Glutamatergic neuron (in vitro differentiated cells): ENCODE measurements at regions not wholly inside any gene's neighbourhood (a gene's known extent, or its start where the extent isn't known, plus 50 kb on each side); places are given as distances from the start of the nearest gene placed in this dataset.

ENCODE experiments used
- DNase-seq: peaks from one replicate; pipeline ENCODE4 v3.0.0; 2022
- H3K27ac Mint-ChIP-seq: one replicate; pipeline ENCODE4 v1.8.0; 2020; ENCODE audit warnings: mild to moderate bottlenecking, mixed read lengths, inconsistent platforms; ENCODE audit not compliant: unreplicated experiment
- H3K27me3 Mint-ChIP-seq: one replicate; pipeline ENCODE4 v1.8.0; 2020; ENCODE audit warnings: mild to moderate bottlenecking, moderate library complexity, mixed read lengths, inconsistent platforms; ENCODE audit not compliant: unreplicated experiment
- H3K36me3 Mint-ChIP-seq: one replicate; pipeline ENCODE4 v1.8.0; 2020; ENCODE audit warnings: mild to moderate bottlenecking, mixed read lengths, inconsistent platforms; ENCODE audit not compliant: unreplicated experiment
- H3K4me1 Mint-ChIP-seq: one replicate; pipeline ENCODE4 v1.8.0; 2020; ENCODE audit warnings: mild to moderate bottlenecking, low read depth, mixed read lengths, inconsistent platforms; ENCODE audit not compliant: unreplicated experiment
- H3K4me3 Mint-ChIP-seq: one replicate; pipeline ENCODE4 v1.8.0; 2020; ENCODE audit warnings: mild to moderate bottlenecking, mixed read lengths, inconsistent platforms; ENCODE audit not compliant: unreplicated experiment
- H3K9me3 Mint-ChIP-seq: one replicate; pipeline ENCODE4 v1.8.0; 2020; ENCODE audit warnings: mild to moderate bottlenecking, moderate library complexity, mixed read lengths, inconsistent platforms; ENCODE audit not compliant: unreplicated experiment
- TF ChIP-seq, protein P1 (sequence below): fragments of 200-600 bp; sonication (generic); IDR thresholded peaks from one replicate; pipeline ENCODE4 v1.5.0; 2021; ENCODE audit not compliant: partially characterized antibody, unreplicated experiment

- TF ChIP-seq, protein P1, sequence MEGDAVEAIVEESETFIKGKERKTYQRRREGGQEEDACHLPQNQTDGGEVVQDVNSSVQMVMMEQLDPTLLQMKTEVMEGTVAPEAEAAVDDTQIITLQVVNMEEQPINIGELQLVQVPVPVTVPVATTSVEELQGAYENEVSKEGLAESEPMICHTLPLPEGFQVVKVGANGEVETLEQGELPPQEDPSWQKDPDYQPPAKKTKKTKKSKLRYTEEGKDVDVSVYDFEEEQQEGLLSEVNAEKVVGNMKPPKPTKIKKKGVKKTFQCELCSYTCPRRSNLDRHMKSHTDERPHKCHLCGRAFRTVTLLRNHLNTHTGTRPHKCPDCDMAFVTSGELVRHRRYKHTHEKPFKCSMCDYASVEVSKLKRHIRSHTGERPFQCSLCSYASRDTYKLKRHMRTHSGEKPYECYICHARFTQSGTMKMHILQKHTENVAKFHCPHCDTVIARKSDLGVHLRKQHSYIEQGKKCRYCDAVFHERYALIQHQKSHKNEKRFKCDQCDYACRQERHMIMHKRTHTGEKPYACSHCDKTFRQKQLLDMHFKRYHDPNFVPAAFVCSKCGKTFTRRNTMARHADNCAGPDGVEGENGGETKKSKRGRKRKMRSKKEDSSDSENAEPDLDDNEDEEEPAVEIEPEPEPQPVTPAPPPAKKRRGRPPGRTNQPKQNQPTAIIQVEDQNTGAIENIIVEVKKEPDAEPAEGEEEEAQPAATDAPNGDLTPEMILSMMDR, result no peak
- H3K4me3 Mint-ChIP-seq, result no peak overlapping the region
- H3K27me3 Mint-ChIP-seq, result no peaks in the 10 kb centered on the region
- H3K36me3 Mint-ChIP-seq, result no peaks in the 10 kb centered on the region
- no peaks in the 10 kb centered on the region for H3K9me3 Mint-ChIP-seq
- H3K4me1 Mint-ChIP-seq, result peaks cover 5% of the 10 kb centered on the region
- no peak for DNase-seq
- H3K27ac Mint-ChIP-seq, result no peak overlapping the region
Observed at GRCh38 chr17:72519598-72519936, 398.7 kb downstream of the SOX9 start.

DNA sequence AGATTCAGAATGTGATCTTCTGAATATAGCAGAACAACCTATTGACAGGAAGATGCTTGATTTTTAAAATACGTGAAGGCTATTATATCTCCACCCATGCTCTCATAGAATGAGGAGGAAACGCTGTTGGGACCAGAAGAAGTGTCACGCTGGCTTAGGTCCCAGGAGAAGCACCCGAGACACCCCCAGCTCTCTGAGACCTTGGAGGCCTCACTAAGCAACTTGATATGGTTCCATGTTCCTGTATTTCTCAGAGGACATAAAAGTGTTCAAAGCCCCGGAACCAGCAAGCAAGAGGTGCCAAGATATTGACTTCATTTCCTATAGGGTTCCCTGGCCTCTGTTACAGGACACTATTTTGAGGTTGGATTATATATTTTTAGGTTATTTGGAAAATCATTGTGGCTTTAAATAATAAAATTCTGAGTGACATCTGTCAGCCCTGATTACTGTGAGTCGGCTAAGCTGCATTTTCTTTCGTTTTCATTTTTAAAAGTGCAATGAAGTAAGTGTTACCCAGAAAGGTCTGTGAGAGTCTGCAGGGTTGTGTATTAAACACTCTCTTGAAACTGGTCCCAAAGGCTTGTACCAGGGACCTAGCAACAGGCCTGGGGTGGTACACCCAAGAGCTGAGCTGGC is 400.0 kb downstream of the SOX9 start:
- no peaks in the 10 kb centered on the region for H3K27me3 Mint-ChIP-seq
- TF ChIP-seq, protein P1, result no peak
- no peaks in the 10 kb centered on the region for H3K36me3 Mint-ChIP-seq
- no peak overlapping the region for H3K27ac Mint-ChIP-seq
- H3K9me3 Mint-ChIP-seq, result no peaks in the 10 kb centered on the region
- no peak overlapping the region for H3K4me3 Mint-ChIP-seq
- DNase-seq, result no peak
- peaks cover 2% of the 10 kb centered on the region for H3K4me1 Mint-ChIP-seq

DNA sequence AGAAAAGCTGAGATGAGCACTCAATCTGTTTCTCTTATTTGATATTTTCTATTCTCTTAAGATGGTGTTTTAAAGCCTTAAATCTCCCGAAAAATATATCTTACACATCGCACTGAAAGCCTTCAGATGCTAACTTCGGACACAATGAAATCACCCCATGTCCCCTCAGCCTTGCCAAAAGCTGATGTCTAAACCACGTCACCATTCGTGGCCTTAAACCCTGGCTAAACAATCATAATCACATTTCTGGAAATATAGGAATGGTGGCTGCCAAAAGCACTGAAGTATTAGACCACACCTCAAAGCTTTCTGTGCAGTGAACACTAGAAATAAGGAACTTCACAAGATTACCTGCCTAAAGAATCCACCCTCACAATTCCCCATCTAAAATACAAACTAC is 402.7 kb downstream of the SOX9 start:
- Mint-ChIP-seq H3K9me3 (peaks cover under 1% of the 10 kb centered on the region), H3K4me1 (no peaks in the 10 kb centered on the region), H3K27me3 (peaks cover 1% of the 10 kb centered on the region), H3K4me3 (no peak overlapping the region), H3K27ac (no peak overlapping the region), H3K36me3 (no peaks in the 10 kb centered on the region)
- no peak for DNase-seq
- TF ChIP-seq, protein P1, result no peak

DNA sequence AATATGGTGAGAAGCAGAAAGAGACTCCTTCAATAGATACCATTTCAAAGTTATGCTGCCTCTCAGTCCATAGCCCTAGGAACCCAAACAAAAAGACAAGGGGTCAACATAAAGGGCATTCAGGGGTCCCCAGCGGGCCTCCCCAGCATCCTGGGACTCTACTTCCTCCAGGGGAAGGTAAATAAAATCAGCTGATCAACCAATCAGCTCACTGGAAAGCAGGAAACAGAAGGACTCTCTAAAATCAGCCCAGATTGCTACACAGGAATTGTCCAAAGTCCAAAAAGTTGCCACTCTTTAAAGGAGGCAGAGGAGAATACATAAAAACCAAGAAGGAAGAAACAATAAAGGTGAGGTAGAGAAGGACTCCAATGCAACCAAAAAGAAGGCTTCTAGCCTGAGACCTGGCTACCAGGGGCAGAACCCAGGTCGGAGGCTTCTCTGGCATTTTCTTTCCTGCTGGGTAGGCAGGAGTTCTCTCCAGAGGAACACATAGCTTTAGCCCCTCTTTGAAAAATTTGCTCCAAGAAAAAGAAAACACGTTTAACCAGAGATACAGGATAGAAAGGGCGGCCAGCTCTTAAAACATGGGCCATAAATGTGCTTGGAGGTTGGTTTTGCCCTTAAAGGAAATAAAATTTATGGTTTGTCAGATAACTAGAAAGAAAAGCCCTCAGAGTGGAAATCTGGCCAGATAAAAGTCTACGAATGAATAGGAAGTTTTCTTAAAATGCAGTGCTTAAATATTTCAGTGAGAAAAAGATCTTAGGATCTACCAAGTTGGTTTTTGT is 404.6 kb downstream of the SOX9 start:
- Mint-ChIP-seq H3K36me3 (no peaks in the 10 kb centered on the region), H3K9me3 (peaks cover 1% of the 10 kb centered on the region), H3K4me1 (no peaks in the 10 kb centered on the region), H3K4me3 (no peak overlapping the region), H3K27me3 (peaks cover 1% of the 10 kb centered on the region), H3K27ac (no peak overlapping the region)
- TF ChIP-seq, protein P1, result no peak
- DNase-seq, result no peak

GRCh38 chr17:72526769-72527168 is 405.9 kb downstream of the SOX9 start:
- peaks cover 1% of the 10 kb centered on the region for H3K27me3 Mint-ChIP-seq
- TF ChIP-seq, protein P1, result no peak
- H3K9me3 Mint-ChIP-seq, result peaks cover 1% of the 10 kb centered on the region
- H3K27ac Mint-ChIP-seq, result no peak overlapping the region
- H3K36me3 Mint-ChIP-seq, result no peaks in the 10 kb centered on the region
- no peaks in the 10 kb centered on the region for H3K4me1 Mint-ChIP-seq
- DNase-seq, result no peak
- no peak overlapping the region for H3K4me3 Mint-ChIP-seq
